OCI-LY3 (cell line): ENCODE measurements at regions not wholly inside any gene's neighbourhood (a gene's known extent, or its start where the extent isn't known, plus 50 kb on each side); places are given as distances from the start of the nearest gene placed in this dataset.

ENCODE experiments used
- H2AFZ ChIP-seq: fragments of 200-600, 300-600 bp; shearing (Covaris generic); 2 replicates; pipeline ENCODE4 v1.6.0; 2014; ENCODE audit warnings: antibody characterized with exemption, low read depth, low read length
- H3K27ac ChIP-seq: fragments of 200-600, 300-600 bp; sonication (generic); 2 replicates; pipeline ENCODE4 v1.5.1; 2014; ENCODE audit warnings: mild to moderate bottlenecking, low read length, moderate library complexity, mixed read lengths
- H3K27me3 ChIP-seq: fragments of 200-600, 300-600 bp; sonication (generic); 2 replicates; pipeline ENCODE4 v1.6.1; 2014; ENCODE audit warnings: low read depth, low read length, mixed read lengths
- H3K36me3 ChIP-seq: fragments of 200-600, 300-600 bp; sonication (generic); replicated peaks from 2 replicates; pipeline ENCODE3; 2014; ENCODE audit warnings: low read depth, low read length, mixed read lengths
- H3K4me1 ChIP-seq: fragments of 300-600, 200-600 bp; sonication (generic); 2 replicates; pipeline ENCODE4 v1.6.1; 2014; ENCODE audit warnings: low read length, mixed read lengths
- H3K4me2 ChIP-seq: fragments of 200-600, 300-600 bp; sonication (generic); 2 replicates; pipeline ENCODE4 v1.6.1; 2014; ENCODE audit warnings: low read length, mixed read lengths
- H3K4me3 ChIP-seq: fragments of 300-600, 200-600 bp; sonication (generic); 2 replicates; pipeline ENCODE4 v1.5.1; 2014; ENCODE audit warnings: antibody characterized with exemption, mild to moderate bottlenecking, low read length, moderate library complexity
- H3K79me2 ChIP-seq: fragments of 300-600, 200-600 bp; shearing (Covaris generic); 2 replicates; pipeline ENCODE4 v1.6.1; 2014; ENCODE audit warnings: mild to moderate bottlenecking, low read length, mixed read lengths
- H3K9ac ChIP-seq: fragments of 300-600, 200-600 bp; shearing (Covaris generic); 2 replicates; pipeline ENCODE4 v1.6.0; 2014; ENCODE audit warnings: mild to moderate bottlenecking, low read length, moderate library complexity
- H3K9me3 ChIP-seq: fragments of 200-600, 300-600 bp; shearing (Covaris generic); 2 replicates; pipeline ENCODE4 v1.6.1; 2014; ENCODE audit warnings: low read length, mixed read lengths; ENCODE audit not compliant: insufficient read depth
- H4K20me1 ChIP-seq: fragments of 200-600, 300-600 bp; sonication (generic); 2 replicates; pipeline ENCODE4 v1.6.1; 2016; ENCODE audit warnings: low read length, mixed read lengths; ENCODE audit not compliant: insufficient read depth
- CTCF ChIP-seq: fragments of 200-600, 300-600 bp; sonication (generic); IDR thresholded peaks from 2 replicates; pipeline ENCODE4 v1.5.1; 2014; ENCODE audit warnings: antibody characterized with exemption, low read length, low read depth
- EZH2phosphoT487 ChIP-seq: fragments of 200-600 bp; shearing (Covaris generic); IDR thresholded peaks from 2 replicates; pipeline ENCODE4 v1.6.1; 2018; ENCODE audit warnings: antibody characterized with exemption, mixed run types, low read depth

DNA sequence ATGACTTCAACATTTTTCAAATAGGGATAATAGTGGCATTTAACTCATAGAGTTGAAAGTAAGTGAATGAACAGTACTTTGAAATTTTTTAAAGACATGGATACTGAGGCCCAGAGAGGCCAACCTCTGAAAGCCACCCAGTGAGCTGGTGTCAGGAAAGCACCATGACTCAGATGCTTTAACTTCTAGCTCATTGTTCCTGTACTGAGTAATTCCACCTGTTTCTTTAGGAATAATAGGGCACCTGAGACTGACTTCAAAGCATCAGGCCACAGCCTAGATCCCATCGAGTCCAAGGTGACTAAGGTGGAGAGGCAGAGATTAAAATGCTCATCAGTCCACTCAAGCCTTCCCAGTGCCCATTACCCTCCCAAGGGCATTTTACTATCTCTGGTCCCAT, 491.8 kb upstream of the TENM4 start:
- Histone ChIP-seq H3K27me3 (peaks cover 7% of the 10 kb centered on the region; the same call in 1 of the 2 replicates), H3K9me3 (no peaks in the 10 kb centered on the region), H3K9ac (no peak overlapping the region), H4K20me1 (no peaks in the 10 kb centered on the region), H3K4me2 (no peak overlapping the region), H3K4me3 (no peak overlapping the region), H3K27ac (no peak overlapping the region), H2AFZ (no peak overlapping the region), H3K79me2 (no peaks in the 10 kb centered on the region), H3K4me1 (no peaks in the 10 kb centered on the region), H3K36me3 (no peaks in the 10 kb centered on the region)
- TF ChIP-seq CTCF (no peak), EZH2phosphoT487 (no peak)

DNA sequence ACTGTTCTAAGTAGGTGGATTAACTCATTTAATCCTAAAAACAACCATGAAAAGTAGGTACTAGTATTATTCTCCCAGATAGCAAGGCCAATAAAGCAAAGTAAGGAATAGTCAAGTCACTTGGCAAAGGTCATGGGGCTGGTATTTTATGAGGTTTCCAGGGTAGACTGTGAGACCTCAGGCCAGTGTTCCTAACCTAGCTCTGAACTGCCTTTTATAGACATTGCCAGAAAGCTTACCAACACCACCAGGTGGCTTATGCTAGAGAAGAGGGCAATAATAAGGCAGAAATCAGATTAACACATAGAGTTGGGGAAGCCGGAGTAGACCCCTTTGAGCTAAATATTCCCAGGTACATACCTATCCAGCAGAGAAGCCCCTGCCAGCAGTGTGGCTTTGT, 490.9 kb upstream of the TENM4 start:
- Histone ChIP-seq H3K4me2 (no peak overlapping the region), H3K4me1 (no peaks in the 10 kb centered on the region), H2AFZ (no peak overlapping the region), H3K4me3 (no peak overlapping the region), H3K79me2 (no peaks in the 10 kb centered on the region), H3K9me3 (no peaks in the 10 kb centered on the region), H3K9ac (no peak overlapping the region), H3K27me3 (peaks cover 7% of the 10 kb centered on the region; the same call in 1 of the 2 replicates), H3K36me3 (no peaks in the 10 kb centered on the region), H3K27ac (no peak overlapping the region), H4K20me1 (no peaks in the 10 kb centered on the region)
- TF ChIP-seq CTCF (peak; percentile 22; the same call in 1 of the 2 replicates), EZH2phosphoT487 (no peak)

DNA sequence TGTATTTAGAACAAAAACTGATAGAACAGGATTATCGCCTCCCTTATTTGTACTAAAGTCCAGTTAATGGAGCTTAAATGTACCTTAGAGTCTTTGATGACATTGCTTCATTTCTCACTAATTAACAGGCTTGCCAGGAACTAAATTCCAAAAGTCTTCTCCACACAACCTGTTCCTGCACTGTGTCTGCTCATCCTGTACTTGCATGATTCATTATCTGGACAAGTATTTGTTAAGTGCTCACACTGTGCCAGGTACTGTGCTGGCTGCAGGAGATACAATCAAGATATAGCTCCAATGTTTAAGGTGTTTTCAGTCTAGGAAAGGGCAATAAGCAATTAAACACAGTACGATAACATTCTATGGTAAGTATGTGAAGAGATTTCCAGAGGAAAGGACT, 485.9 kb upstream of the TENM4 start:
- Histone ChIP-seq H3K4me2 (no peak overlapping the region), H2AFZ (no peak overlapping the region)
- no peak for TF ChIP-seq EZH2phosphoT487
- TF ChIP-seq CTCF, result no peak

DNA sequence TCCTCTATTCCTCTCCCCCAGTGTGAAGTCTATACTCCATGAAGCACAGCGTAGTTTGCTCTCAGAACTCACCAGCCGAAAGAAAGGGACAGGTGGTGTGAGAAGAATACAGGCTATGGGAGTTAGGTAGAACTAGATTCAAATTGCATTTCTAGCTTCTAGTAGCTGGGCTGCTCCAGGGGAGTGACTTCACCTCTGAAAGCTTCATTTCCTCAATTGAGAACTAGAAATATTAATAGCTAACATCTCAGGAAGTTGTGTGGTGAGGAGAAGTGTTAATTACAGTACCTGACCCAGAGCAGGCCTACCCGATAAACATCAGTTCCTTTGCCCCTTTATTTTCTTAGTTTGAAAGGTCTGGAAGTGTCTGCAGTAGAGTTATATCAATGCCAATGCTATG, 484.7 kb upstream of the TENM4 start:
- TF ChIP-seq EZH2phosphoT487 (no peak), CTCF (no peak)
- no peaks in the 10 kb centered on the region for H3K79me2 ChIP-seq
- peak overlapping the region; percentile 41 for H3K4me3 ChIP-seq
- H4K20me1 ChIP-seq, result no peaks in the 10 kb centered on the region
- H3K9ac ChIP-seq, result no peak overlapping the region; the same call in 1 of the 2 replicates
- no peak overlapping the region for H2AFZ ChIP-seq
- H3K27ac ChIP-seq, result peak overlapping the region; percentile 62
- H3K4me2 ChIP-seq, result peak overlapping the region; percentile 73
- H3K27me3 ChIP-seq, result no peaks in the 10 kb centered on the region
- H3K9me3 ChIP-seq, result 0 out of 2 replicates have a peak, but pooled peaks cover 3% of the 10 kb centered on the region
- H3K4me1 ChIP-seq, result peaks cover 20% of the 10 kb centered on the region
- no peaks in the 10 kb centered on the region for H3K36me3 ChIP-seq

More for the DNA sequence above, 485.9 kb upstream of the TENM4 start:
- Histone ChIP-seq H3K9me3 (0 out of 2 replicates have a peak, but pooled peaks cover 3% of the 10 kb centered on the region), H3K4me3 (no peak overlapping the region), H3K27ac (no peak overlapping the region), H3K36me3 (no peaks in the 10 kb centered on the region), H3K27me3 (no peaks in the 10 kb centered on the region), H3K79me2 (no peaks in the 10 kb centered on the region), H3K4me1 (peaks cover 20% of the 10 kb centered on the region), H3K9ac (no peak overlapping the region), H4K20me1 (no peaks in the 10 kb centered on the region)
